ENCODE measurements at regions not wholly inside any gene's neighbourhood (a gene's known extent, or its start where the extent isn't known, plus 50 kb on each side); places are given as distances from the start of the nearest gene placed in this dataset.
A peak's percentile ranks its signal among the peaks of the same experiment; 100 is the strongest.

GRCh38 chr22:36088292-36088691 lies 59.7 kb upstream of the RBFOX2 start:
- ATAC-seq (no peak), DNase-seq (ENCODE audit: low read depth, low spot score) (no peak)
- intact Hi-C loops (cut with micrococcal nuclease) = no loop called here
- Histone ChIP-seq H3K27ac (ENCODE audit: low read depth, low read length) (no peak overlapping the region), H3K9me3 (ENCODE audit: control insufficient read depth in 1 of 2, insufficient read depth in 1 of 2, low read depth in 1 of 2, low read length in 2 of 2) (no peaks in the 10 kb centered on the region), H3K27me3 (ENCODE audit: insufficient read depth, low read length) (no peaks in the 10 kb centered on the region), H3K9ac (ENCODE audit: low read length) (no peak overlapping the region), H3K4me2 (ENCODE audit: low read length) (no peak overlapping the region), H3K79me2 (ENCODE audit: insufficient read depth, low read length) (no peaks in the 10 kb centered on the region), H2AFZ (ENCODE audit: low read depth, low read length, poor library complexity, severe bottlenecking) (no peak overlapping the region), H3K36me3 (ENCODE audit: control insufficient read depth in 1 of 2, insufficient read depth in 2 of 2, low read length in 2 of 2) (no peaks in the 10 kb centered on the region), H3K4me3 (replicated peaks in 1 of 2; ENCODE audit: low read depth in 1 of 2, low read length in 2 of 2) (no peak overlapping the region), H3K9me2 (ENCODE audit: insufficient read depth) (no peaks in the 10 kb centered on the region), H3K4me1 (ENCODE audit: control insufficient read depth in 1 of 2, insufficient read depth in 2 of 2, low read length in 2 of 2) (peaks cover 5 to 13% of the 10 kb centered on the region in 2 experiments; a peak in 3 of 4 replicates), H4K20me1 (ENCODE audit: insufficient read depth) (no peaks in the 10 kb centered on the region)
- CTCF ChIA-PET = interaction anchor here (1.5 to 2.3 kb wide), 2 partner anchors 22 to 23 kb away, joined by 5 to 8 read pairs; no protein-coding TSS in a partner anchor
- TF ChIP-seq POLR2A (IDR thresholded peaks at IDR 0.05; ENCODE audit: borderline replicate concordance, extremely low read depth, insufficient read depth, insufficient read length) = no peak
- TF ChIP-seq CEBPB (IDR thresholded peaks at IDR 0.05; ENCODE audit: low read depth) = peak; percentile 37; the same call in 1 of the 2 replicates
- TF ChIP-seq, protein P1, sequence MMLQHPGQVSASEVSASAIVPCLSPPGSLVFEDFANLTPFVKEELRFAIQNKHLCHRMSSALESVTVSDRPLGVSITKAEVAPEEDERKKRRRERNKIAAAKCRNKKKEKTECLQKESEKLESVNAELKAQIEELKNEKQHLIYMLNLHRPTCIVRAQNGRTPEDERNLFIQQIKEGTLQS (IDR thresholded peaks at IDR 0.05) = no peak
- TF ChIP-seq EZH2phosphoT487 (IDR thresholded peaks at IDR 0.05; ENCODE audit: borderline replicate concordance) = no peak
- no TSS peak for BruUV-seq (replicated peaks)
- POLR2A ChIA-PET = no interaction called here
- RAD21 ChIA-PET (ENCODE audit: low non-redundant PET in 1 of 2, low total read pairs in 2 of 2, uncharacterized antibody in 2 of 2, unreplicated experiment in 2 of 2) = no interaction called here

DNA sequence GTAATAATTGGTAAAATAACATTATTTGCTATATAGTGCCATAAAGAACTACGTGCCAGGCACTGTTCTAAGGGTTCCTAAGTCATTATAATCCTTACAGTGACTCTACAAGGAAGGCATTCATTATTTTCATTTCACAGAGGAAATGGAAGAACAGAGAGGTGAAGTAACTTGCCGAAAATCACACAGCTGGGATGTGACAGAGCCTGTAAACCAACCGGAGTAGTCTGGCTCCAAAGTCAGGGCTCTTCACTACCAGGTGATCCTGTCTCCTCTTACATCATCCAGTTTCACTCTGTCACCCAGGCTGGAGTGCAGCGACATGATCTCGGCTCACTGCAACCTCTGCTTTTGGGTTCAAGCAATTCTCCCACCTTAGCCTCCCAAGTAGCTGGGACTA lies 59.2 kb upstream of the RBFOX2 start:
- POLR2A ChIA-PET = no interaction called here
- Histone ChIP-seq H3K36me3 (ENCODE audit: control insufficient read depth in 1 of 2, insufficient read depth in 2 of 2, low read length in 2 of 2) (no peaks in the 10 kb centered on the region), H3K79me2 (ENCODE audit: insufficient read depth, low read length) (no peaks in the 10 kb centered on the region), H3K9me3 (ENCODE audit: control insufficient read depth in 1 of 2, insufficient read depth in 1 of 2, low read depth in 1 of 2, low read length in 2 of 2) (no peaks in the 10 kb centered on the region), H3K9ac (ENCODE audit: low read length) (no peak overlapping the region), H3K4me3 (replicated peaks in 1 of 2; ENCODE audit: low read depth in 1 of 2, low read length in 2 of 2) (no peak overlapping the region), H2AFZ (ENCODE audit: low read depth, low read length, poor library complexity, severe bottlenecking) (no peak overlapping the region), H3K4me1 (ENCODE audit: control insufficient read depth in 1 of 2, insufficient read depth in 2 of 2, low read length in 2 of 2) (peaks cover 5 to 13% of the 10 kb centered on the region in 2 experiments; a peak in 3 of 4 replicates), H3K27me3 (ENCODE audit: insufficient read depth, low read length) (no peaks in the 10 kb centered on the region), H3K27ac (ENCODE audit: low read depth, low read length) (no peak overlapping the region), H3K4me2 (ENCODE audit: low read length) (no peak overlapping the region), H3K9me2 (ENCODE audit: insufficient read depth) (no peaks in the 10 kb centered on the region), H4K20me1 (ENCODE audit: insufficient read depth) (no peaks in the 10 kb centered on the region)
- BruUV-seq (replicated peaks) = no TSS peak
- CTCF ChIA-PET = interaction anchor here (1.5 to 2.3 kb wide), 2 partner anchors 21 to 22 kb away, joined by 5 to 8 read pairs; no protein-coding TSS in a partner anchor
- intact Hi-C loops (cut with micrococcal nuclease) = no loop called here
- DNase-seq (ENCODE audit: low read depth, low spot score) = no peak
- no peak for ATAC-seq
- RAD21 ChIA-PET (ENCODE audit: low non-redundant PET in 1 of 2, low total read pairs in 2 of 2, uncharacterized antibody in 2 of 2, unreplicated experiment in 2 of 2) = no interaction called here
- TF ChIP-seq, protein P2, sequence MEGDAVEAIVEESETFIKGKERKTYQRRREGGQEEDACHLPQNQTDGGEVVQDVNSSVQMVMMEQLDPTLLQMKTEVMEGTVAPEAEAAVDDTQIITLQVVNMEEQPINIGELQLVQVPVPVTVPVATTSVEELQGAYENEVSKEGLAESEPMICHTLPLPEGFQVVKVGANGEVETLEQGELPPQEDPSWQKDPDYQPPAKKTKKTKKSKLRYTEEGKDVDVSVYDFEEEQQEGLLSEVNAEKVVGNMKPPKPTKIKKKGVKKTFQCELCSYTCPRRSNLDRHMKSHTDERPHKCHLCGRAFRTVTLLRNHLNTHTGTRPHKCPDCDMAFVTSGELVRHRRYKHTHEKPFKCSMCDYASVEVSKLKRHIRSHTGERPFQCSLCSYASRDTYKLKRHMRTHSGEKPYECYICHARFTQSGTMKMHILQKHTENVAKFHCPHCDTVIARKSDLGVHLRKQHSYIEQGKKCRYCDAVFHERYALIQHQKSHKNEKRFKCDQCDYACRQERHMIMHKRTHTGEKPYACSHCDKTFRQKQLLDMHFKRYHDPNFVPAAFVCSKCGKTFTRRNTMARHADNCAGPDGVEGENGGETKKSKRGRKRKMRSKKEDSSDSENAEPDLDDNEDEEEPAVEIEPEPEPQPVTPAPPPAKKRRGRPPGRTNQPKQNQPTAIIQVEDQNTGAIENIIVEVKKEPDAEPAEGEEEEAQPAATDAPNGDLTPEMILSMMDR (IDR thresholded peaks at IDR 0.05 in 2 of 3, conservative IDR thresholded peaks at IDR 0.05 in 1 of 3; ENCODE audit: borderline replicate concordance in 1 of 3, insufficient read depth in 1 of 3, low read depth in 2 of 3, low read length in 2 of 3) = no peak
- TF ChIP-seq JUND (IDR thresholded peaks at IDR 0.05) (no peak), ZFX (IDR thresholded peaks at IDR 0.05) (no peak), EZH2 (IDR thresholded peaks at IDR 0.05) (no peak), POLR2AphosphoS5 (IDR thresholded peaks at IDR 0.05; ENCODE audit: low read depth, low read length) (no peak), SRF (IDR thresholded peaks at IDR 0.05; ENCODE audit: low read depth) (no peak), FOSL1 (IDR thresholded peaks at IDR 0.05; ENCODE audit: low read depth) (no peak), ZBTB33 (IDR thresholded peaks at IDR 0.05; ENCODE audit: extremely low read depth, insufficient replicate concordance, low read length) (no peak), ELF1 (IDR thresholded peaks at IDR 0.05; ENCODE audit: borderline replicate concordance, low read depth) (no peak), YY1 (IDR thresholded peaks at IDR 0.05; ENCODE audit: extremely low read depth, insufficient replicate concordance, low read depth, low read length) (no peak)

All from HCT116 (cell line).